ENCODE measurements at regions not wholly inside any gene's neighbourhood (a gene's known extent, or its start where the extent isn't known, plus 50 kb on each side); places are given as distances from the start of the nearest gene placed in this dataset.

DNA sequence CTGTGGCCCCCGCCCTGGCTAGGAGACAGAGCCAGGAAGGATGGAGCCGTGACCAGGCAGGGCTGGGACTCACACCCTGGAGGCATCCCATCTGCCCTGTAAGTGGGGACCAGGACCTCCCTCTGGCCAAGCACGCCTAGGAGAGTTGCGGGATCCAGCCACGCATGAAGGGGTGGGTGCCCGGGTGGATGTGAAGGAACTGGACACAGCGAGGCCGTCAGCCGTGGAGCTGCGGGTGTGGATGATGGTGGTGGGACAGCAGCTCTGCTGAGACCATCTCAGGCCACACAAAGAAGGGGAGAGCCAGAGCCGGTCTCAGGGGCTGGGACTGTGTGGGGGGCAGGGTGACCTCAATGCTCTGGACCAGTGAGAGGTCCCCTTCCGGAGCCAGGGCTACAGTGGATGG is 746.4 kb downstream of the BRD1 start:
- H3K4me2 ChIP-seq (ENCODE audit: low read depth, low read length, poor library complexity, severe bottlenecking): no peak overlapping the region
- H3K79me2 ChIP-seq (ENCODE audit: insufficient read depth, low read length): no peaks in the 10 kb centered on the region
- no peaks in the 10 kb centered on the region for H3K9me3 ChIP-seq (ENCODE audit: insufficient read depth, low read length)
- no peak overlapping the region for H3K4me3 ChIP-seq (ENCODE audit: insufficient read depth, low read length, poor library complexity, severe bottlenecking)
- H3K9ac ChIP-seq (ENCODE audit: low read length): no peak overlapping the region
- H3K9me2 ChIP-seq (replicated peaks; ENCODE audit: insufficient read depth, low read length): no peaks in the 10 kb centered on the region
- no peak overlapping the region for H2AFZ ChIP-seq (ENCODE audit: low read depth, low read length, severe bottlenecking)
- H4K20me1 ChIP-seq (ENCODE audit: low read depth, low read length): no peaks in the 10 kb centered on the region
- no peaks in the 10 kb centered on the region for H3F3A ChIP-seq (ENCODE audit: insufficient read depth)
- no peaks in the 10 kb centered on the region for H3K36me3 ChIP-seq (ENCODE audit: low read length)
- no peak for TF ChIP-seq EZH2phosphoT487 (conservative IDR thresholded peaks at IDR 0.05; ENCODE audit: low read length)
- TF ChIP-seq, protein P1, sequence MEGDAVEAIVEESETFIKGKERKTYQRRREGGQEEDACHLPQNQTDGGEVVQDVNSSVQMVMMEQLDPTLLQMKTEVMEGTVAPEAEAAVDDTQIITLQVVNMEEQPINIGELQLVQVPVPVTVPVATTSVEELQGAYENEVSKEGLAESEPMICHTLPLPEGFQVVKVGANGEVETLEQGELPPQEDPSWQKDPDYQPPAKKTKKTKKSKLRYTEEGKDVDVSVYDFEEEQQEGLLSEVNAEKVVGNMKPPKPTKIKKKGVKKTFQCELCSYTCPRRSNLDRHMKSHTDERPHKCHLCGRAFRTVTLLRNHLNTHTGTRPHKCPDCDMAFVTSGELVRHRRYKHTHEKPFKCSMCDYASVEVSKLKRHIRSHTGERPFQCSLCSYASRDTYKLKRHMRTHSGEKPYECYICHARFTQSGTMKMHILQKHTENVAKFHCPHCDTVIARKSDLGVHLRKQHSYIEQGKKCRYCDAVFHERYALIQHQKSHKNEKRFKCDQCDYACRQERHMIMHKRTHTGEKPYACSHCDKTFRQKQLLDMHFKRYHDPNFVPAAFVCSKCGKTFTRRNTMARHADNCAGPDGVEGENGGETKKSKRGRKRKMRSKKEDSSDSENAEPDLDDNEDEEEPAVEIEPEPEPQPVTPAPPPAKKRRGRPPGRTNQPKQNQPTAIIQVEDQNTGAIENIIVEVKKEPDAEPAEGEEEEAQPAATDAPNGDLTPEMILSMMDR (IDR thresholded peaks at IDR 0.05; ENCODE audit: insufficient read depth, low read length, poor library complexity, severe bottlenecking): no peak
- no peaks in the 10 kb centered on the region for H3K27me3 ChIP-seq (ENCODE audit: low read length)
- H3K27ac ChIP-seq (ENCODE audit: low read depth, low read length): no peak overlapping the region

DNA sequence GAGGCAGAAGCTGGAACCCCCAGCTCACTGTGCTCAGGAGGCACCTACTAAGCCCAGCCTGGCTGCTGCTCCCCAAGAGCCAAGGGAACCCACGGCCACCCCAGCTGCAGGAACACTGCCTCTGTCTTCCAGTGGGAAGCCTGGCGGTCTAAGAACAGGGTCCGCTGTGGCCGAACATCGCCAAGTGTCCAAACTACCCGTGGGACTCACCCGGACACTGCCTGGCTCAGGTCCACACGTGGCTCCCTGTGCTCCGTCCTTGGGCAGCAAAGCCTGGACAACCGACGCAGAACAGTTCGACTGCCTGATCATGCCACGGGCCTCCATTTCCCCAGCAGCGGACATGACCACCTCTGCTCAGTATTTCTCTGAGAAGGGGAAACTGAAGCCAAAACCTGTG is 747.0 kb downstream of the BRD1 start:
- H3K9ac ChIP-seq (ENCODE audit: low read length): no peak overlapping the region
- no peaks in the 10 kb centered on the region for H3K79me2 ChIP-seq (ENCODE audit: insufficient read depth, low read length)
- H3K36me3 ChIP-seq (ENCODE audit: low read length): no peaks in the 10 kb centered on the region
- H3K4me2 ChIP-seq (ENCODE audit: low read depth, low read length, poor library complexity, severe bottlenecking): no peak overlapping the region
- TF ChIP-seq EZH2phosphoT487 (conservative IDR thresholded peaks at IDR 0.05; ENCODE audit: low read length): no peak
- TF ChIP-seq, protein P1 (IDR thresholded peaks at IDR 0.05; ENCODE audit: insufficient read depth, low read length, poor library complexity, severe bottlenecking): no peak
- H3K9me3 ChIP-seq (ENCODE audit: insufficient read depth, low read length): no peaks in the 10 kb centered on the region
- no peak overlapping the region for H2AFZ ChIP-seq (ENCODE audit: low read depth, low read length, severe bottlenecking)
- H3K4me3 ChIP-seq (ENCODE audit: insufficient read depth, low read length, poor library complexity, severe bottlenecking): no peak overlapping the region
- no peaks in the 10 kb centered on the region for H3F3A ChIP-seq (ENCODE audit: insufficient read depth)
- no peaks in the 10 kb centered on the region for H3K9me2 ChIP-seq (replicated peaks; ENCODE audit: insufficient read depth, low read length)
- H4K20me1 ChIP-seq (ENCODE audit: low read depth, low read length): no peaks in the 10 kb centered on the region
- H3K27ac ChIP-seq (ENCODE audit: low read depth, low read length): no peak overlapping the region
- no peaks in the 10 kb centered on the region for H3K27me3 ChIP-seq (ENCODE audit: low read length)

DNA sequence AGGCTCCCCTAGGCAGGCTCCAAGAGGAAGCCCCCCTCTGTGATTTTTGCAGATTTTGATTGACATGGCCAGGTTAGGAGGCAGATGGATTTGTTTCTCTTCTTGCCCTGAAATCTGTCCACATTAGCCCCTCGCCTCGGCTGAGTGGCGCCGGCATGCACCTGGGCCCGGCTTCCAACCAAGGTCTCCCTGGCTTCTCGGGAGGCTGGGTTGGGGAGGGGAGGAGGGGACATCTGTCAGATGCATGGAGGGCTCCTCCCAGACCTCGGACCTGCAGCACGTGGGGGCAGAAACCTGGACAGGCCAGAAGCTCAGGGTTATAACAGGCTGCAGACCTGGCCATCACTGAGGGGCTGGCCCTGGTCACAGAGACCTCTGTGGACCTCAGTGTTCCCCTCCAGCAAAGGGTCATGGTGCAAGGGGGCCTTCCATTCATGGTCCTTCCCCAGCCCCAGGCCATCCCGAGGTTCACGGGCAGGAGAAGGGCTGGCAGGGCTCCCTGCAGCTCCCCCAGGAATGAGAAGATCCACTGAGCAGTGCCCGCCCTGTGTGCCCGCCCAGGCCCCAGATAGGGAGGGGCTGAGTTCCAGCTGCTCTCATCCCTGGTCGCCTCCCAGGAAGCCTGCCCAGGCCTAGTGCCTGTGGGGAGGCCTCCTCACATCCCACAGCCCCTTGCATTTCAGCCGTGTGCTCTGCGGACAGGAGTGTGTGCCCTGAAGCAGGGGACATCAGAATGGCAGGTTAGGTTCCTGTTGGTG is 747.8 kb downstream of the BRD1 start:
- Histone ChIP-seq H3F3A (ENCODE audit: insufficient read depth) (no peaks in the 10 kb centered on the region), H2AFZ (ENCODE audit: low read depth, low read length, severe bottlenecking) (no peak overlapping the region), H3K27ac (ENCODE audit: low read depth, low read length) (no peak overlapping the region), H3K9me2 (replicated peaks; ENCODE audit: insufficient read depth, low read length) (no peaks in the 10 kb centered on the region), H4K20me1 (ENCODE audit: low read depth, low read length) (no peaks in the 10 kb centered on the region), H3K79me2 (ENCODE audit: insufficient read depth, low read length) (no peaks in the 10 kb centered on the region), H3K9me3 (ENCODE audit: insufficient read depth, low read length) (no peaks in the 10 kb centered on the region), H3K27me3 (ENCODE audit: low read length) (no peaks in the 10 kb centered on the region), H3K4me3 (ENCODE audit: insufficient read depth, low read length, poor library complexity, severe bottlenecking) (no peak overlapping the region), H3K9ac (ENCODE audit: low read length) (no peak overlapping the region), H3K4me2 (ENCODE audit: low read depth, low read length, poor library complexity, severe bottlenecking) (no peak overlapping the region), H3K36me3 (ENCODE audit: low read length) (no peaks in the 10 kb centered on the region)
- TF ChIP-seq, protein P1 (IDR thresholded peaks at IDR 0.05; ENCODE audit: insufficient read depth, low read length, poor library complexity, severe bottlenecking): no peak
- TF ChIP-seq EZH2phosphoT487 (conservative IDR thresholded peaks at IDR 0.05; ENCODE audit: low read length): no peak
